HEK293 (cell line): ENCODE measurements at regions not wholly inside any gene's neighbourhood (a gene's known extent, or its start where the extent isn't known, plus 50 kb on each side); places are given as distances from the start of the nearest gene placed in this dataset.

Experiments used
- BCL11A ChIP-seq: fragments of 450-650 bp; formaldehyde crosslinking; IDR thresholded peaks from 2 replicates; pipeline ENCODE4 v1.5.1; 2016; ENCODE audit warnings: low read depth, missing biosample characterization, missing genetic modification characterization
- MEIS1 ChIP-seq: sonication (generic); formaldehyde crosslinking; IDR thresholded peaks from 2 replicates; pipeline ENCODE4 v1.8.1; 2022; ENCODE audit warnings: missing genetic modification reagents, mild to moderate bottlenecking, borderline replicate concordance
- SCRT2 ChIP-seq: fragments of 450-650 bp; formaldehyde crosslinking; IDR thresholded peaks from 2 replicates; pipeline ENCODE4 v1.5.1; 2016; ENCODE audit warnings: missing biosample characterization, missing genetic modification characterization
- SETDB1 ChIP-seq: IDR thresholded peaks from one replicate; pipeline ENCODE4 v1.6.1; 2017; ENCODE audit warnings: mild to moderate bottlenecking, low read length, moderate library complexity, mixed read lengths; ENCODE audit not compliant: insufficient read length
- ZFHX2 ChIP-seq: fragments of 450-650 bp; formaldehyde crosslinking; conservative IDR thresholded peaks from 2 replicates; pipeline ENCODE4 v1.5.1; 2016; ENCODE audit warnings: missing biosample characterization, missing genetic modification characterization
- ZFP41 ChIP-seq: fragments of 450-650 bp; formaldehyde crosslinking; IDR thresholded peaks from 2 replicates; pipeline ENCODE4 v1.5.1; 2016; ENCODE audit warnings: missing biosample characterization, missing genetic modification characterization, borderline replicate concordance
- ZIC2 ChIP-seq: fragments of 450-650 bp; formaldehyde crosslinking; IDR thresholded peaks from 2 replicates; pipeline ENCODE4 v1.5.1; 2016; ENCODE audit warnings: missing biosample characterization, missing genetic modification characterization
- ZNF10 ChIP-seq: fragments of 450-650 bp; formaldehyde crosslinking; IDR thresholded peaks from 2 replicates; pipeline ENCODE4 v1.5.1; 2017; ENCODE audit warnings: missing biosample characterization, missing genetic modification characterization
- ZNF114 ChIP-seq: fragments of 450-650 bp; formaldehyde crosslinking; IDR thresholded peaks from 2 replicates; pipeline ENCODE4 v1.5.0; 2017; ENCODE audit warnings: missing biosample characterization, missing genetic modification characterization
- ZNF202 ChIP-seq: fragments of 450-650 bp; formaldehyde crosslinking; IDR thresholded peaks from 2 replicates; pipeline ENCODE4 v1.5.1; 2016; ENCODE audit warnings: missing biosample characterization, missing genetic modification characterization, borderline replicate concordance
- ZNF24 ChIP-seq: fragments of 450-650 bp; formaldehyde crosslinking; IDR thresholded peaks from 2 replicates; pipeline ENCODE4 v1.5.1; 2016; ENCODE audit warnings: missing biosample characterization, missing genetic modification characterization
- ZNF558 ChIP-seq: fragments of 450-650 bp; formaldehyde crosslinking; IDR thresholded peaks from 2 replicates; pipeline ENCODE4 v1.5.1; 2016; ENCODE audit warnings: missing biosample characterization, missing genetic modification characterization
- ZNF571 ChIP-seq: fragments of 450-650 bp; formaldehyde crosslinking; IDR thresholded peaks from 2 replicates; pipeline ENCODE4 v1.5.0; 2017; ENCODE audit warnings: missing biosample characterization, missing genetic modification characterization
- ZNF596 ChIP-seq: fragments of 450-650 bp; IDR thresholded peaks from 2 replicates; pipeline ENCODE4 v1.5.0; 2018; ENCODE audit warnings: missing biosample characterization, mild to moderate bottlenecking, missing genetic modification characterization, moderate library complexity
- ZNF600 ChIP-seq: fragments of 450-650 bp; formaldehyde crosslinking; IDR thresholded peaks from 2 replicates; pipeline ENCODE4 v1.5.1; 2016; ENCODE audit warnings: missing biosample characterization, missing genetic modification characterization
- ZNF768 ChIP-seq: fragments of 450-650 bp; formaldehyde crosslinking; IDR thresholded peaks from 2 replicates; pipeline ENCODE4 v1.5.1; 2018; ENCODE audit warnings: missing biosample characterization, mild to moderate bottlenecking, missing genetic modification characterization
- ZXDB ChIP-seq: fragments of 450-650 bp; formaldehyde crosslinking; IDR thresholded peaks from 2 replicates; pipeline ENCODE4 v1.5.1; 2016; ENCODE audit warnings: missing biosample characterization, missing genetic modification characterization
- TF ChIP-seq, protein P1 (sequence below): fragments of 450-650 bp; formaldehyde crosslinking; IDR thresholded peaks from 2 replicates; pipeline ENCODE4 v1.5.1; 2017; ENCODE audit warnings: missing biosample characterization, missing genetic modification characterization
- TF ChIP-seq, protein P2 (sequence below): fragments of 450-650 bp; formaldehyde crosslinking; conservative IDR thresholded peaks from 2 replicates; pipeline ENCODE4 v1.5.1; 2016; ENCODE audit warnings: low read depth, missing biosample characterization, missing genetic modification characterization
- TF ChIP-seq, protein P3 (sequence below): fragments of 450-650 bp; formaldehyde crosslinking; IDR thresholded peaks from 2 replicates; pipeline ENCODE4 v1.5.1; 2017; ENCODE audit warnings: missing biosample characterization, missing genetic modification characterization
- TF ChIP-seq, protein P4 (sequence below): fragments of 450-650 bp; formaldehyde crosslinking; IDR thresholded peaks from 2 replicates; pipeline ENCODE4 v1.5.1; 2016; ENCODE audit warnings: missing biosample characterization, missing genetic modification characterization
- TF ChIP-seq, protein P5 (sequence below): fragments of 450-650 bp; formaldehyde crosslinking; IDR thresholded peaks from 2 replicates; pipeline ENCODE4 v1.5.1; 2016; ENCODE audit warnings: missing biosample characterization, missing genetic modification characterization
- TF ChIP-seq, protein P6 (sequence below): fragments of 450-650 bp; formaldehyde crosslinking; optimal IDR thresholded peaks from 2 replicates; pipeline ENCODE3; 2016; ENCODE audit warnings: missing biosample characterization, mild to moderate bottlenecking, missing genetic modification characterization
- TF ChIP-seq, protein P7 (sequence below): fragments of 450-650 bp; IDR thresholded peaks from 2 replicates; pipeline ENCODE4 v1.5.1; 2018; ENCODE audit warnings: missing biosample characterization, mild to moderate bottlenecking, missing genetic modification characterization

DNA sequence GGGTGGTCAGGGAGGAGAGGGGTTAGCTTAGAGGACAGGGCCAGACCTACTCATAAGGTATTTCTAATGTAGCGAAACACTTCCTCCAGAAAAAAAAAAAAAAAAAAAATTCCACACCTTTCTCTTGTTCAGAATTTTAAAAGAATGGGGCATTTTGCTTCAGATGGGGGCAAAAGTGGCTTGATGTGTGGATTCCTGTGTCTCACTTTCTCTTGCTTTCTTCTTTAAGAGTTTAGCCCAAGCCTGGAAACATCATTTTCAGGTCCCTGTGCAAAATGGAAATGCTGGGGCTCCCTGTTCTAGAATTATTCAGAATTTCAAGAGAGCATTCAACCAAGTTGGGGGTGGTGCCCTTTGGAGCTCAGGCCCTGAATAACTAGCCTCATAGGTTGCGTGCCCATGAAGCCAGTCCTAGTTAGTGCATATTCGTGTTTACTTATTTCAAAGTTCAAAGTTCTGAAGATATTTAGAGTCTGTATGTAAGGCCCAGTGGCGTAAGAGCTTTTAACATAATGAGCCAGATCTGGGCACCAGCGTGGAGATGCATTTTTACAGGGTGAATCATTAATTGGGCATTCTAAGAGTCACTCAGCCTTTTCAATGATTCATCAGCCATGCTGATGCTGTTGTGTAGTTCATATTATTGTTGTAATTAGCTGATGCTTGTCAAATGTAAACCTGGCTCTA is 104.5 kb downstream of the RPLP1 start (continued):
- TF ChIP-seq ZXDB (tag by site-specific recombination) (no peak), ZNF571 (tag by site-specific recombination) (no peak), ZNF10 (peak; percentile 16; the same call in 1 of the 2 replicates), SETDB1 (no peak), MEIS1 (CRISPR knock-in tag) (no peak), ZNF114 (no peak), ZIC2 (tag by site-specific recombination) (no peak), BCL11A (tag by site-specific recombination) (peak; percentile 45; the same call in 1 of the 2 replicates), ZNF24 (tag by site-specific recombination) (peak; percentile 77; the same call in 1 of the 2 replicates), ZFHX2 (tag by site-specific recombination) (no peak), SCRT2 (tag by site-specific recombination) (no peak), ZNF596 (no peak), ZNF558 (tag by site-specific recombination) (peak; percentile 54; the same call in 1 of the 2 replicates), ZNF600 (tag by site-specific recombination) (peak; percentile 40), ZNF202 (tag by site-specific recombination) (no peak), ZNF768 (tag by site-specific recombination) (no peak), ZFP41 (tag by site-specific recombination) (no peak)
- TF ChIP-seq, protein P1, sequence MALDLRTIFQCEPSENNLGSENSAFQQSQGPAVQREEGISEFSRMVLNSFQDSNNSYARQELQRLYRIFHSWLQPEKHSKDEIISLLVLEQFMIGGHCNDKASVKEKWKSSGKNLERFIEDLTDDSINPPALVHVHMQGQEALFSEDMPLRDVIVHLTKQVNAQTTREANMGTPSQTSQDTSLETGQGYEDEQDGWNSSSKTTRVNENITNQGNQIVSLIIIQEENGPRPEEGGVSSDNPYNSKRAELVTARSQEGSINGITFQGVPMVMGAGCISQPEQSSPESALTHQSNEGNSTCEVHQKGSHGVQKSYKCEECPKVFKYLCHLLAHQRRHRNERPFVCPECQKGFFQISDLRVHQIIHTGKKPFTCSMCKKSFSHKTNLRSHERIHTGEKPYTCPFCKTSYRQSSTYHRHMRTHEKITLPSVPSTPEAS (tag by site-specific recombination) = no peak
- TF ChIP-seq, protein P2, sequence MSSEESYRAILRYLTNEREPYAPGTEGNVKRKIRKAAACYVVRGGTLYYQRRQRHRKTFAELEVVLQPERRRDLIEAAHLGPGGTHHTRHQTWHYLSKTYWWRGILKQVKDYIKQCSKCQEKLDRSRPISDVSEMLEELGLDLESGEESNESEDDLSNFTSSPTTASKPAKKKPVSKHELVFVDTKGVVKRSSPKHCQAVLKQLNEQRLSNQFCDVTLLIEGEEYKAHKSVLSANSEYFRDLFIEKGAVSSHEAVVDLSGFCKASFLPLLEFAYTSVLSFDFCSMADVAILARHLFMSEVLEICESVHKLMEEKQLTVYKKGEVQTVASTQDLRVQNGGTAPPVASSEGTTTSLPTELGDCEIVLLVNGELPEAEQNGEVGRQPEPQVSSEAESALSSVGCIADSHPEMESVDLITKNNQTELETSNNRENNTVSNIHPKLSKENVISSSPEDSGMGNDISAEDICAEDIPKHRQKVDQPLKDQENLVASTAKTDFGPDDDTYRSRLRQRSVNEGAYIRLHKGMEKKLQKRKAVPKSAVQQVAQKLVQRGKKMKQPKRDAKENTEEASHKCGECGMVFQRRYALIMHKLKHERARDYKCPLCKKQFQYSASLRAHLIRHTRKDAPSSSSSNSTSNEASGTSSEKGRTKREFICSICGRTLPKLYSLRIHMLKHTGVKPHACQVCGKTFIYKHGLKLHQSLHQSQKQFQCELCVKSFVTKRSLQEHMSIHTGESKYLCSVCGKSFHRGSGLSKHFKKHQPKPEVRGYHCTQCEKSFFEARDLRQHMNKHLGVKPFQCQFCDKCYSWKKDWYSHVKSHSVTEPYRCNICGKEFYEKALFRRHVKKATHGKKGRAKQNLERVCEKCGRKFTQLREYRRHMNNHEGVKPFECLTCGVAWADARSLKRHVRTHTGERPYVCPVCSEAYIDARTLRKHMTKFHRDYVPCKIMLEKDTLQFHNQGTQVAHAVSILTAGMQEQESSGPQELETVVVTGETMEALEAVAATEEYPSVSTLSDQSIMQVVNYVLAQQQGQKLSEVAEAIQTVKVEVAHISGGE (tag by site-specific recombination) = no peak
- TF ChIP-seq, protein P3, sequence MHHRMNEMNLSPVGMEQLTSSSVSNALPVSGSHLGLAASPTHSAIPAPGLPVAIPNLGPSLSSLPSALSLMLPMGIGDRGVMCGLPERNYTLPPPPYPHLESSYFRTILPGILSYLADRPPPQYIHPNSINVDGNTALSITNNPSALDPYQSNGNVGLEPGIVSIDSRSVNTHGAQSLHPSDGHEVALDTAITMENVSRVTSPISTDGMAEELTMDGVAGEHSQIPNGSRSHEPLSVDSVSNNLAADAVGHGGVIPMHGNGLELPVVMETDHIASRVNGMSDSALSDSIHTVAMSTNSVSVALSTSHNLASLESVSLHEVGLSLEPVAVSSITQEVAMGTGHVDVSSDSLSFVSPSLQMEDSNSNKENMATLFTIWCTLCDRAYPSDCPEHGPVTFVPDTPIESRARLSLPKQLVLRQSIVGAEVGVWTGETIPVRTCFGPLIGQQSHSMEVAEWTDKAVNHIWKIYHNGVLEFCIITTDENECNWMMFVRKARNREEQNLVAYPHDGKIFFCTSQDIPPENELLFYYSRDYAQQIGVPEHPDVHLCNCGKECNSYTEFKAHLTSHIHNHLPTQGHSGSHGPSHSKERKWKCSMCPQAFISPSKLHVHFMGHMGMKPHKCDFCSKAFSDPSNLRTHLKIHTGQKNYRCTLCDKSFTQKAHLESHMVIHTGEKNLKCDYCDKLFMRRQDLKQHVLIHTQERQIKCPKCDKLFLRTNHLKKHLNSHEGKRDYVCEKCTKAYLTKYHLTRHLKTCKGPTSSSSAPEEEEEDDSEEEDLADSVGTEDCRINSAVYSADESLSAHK (tag by site-specific recombination) = no peak
- TF ChIP-seq, protein P4, sequence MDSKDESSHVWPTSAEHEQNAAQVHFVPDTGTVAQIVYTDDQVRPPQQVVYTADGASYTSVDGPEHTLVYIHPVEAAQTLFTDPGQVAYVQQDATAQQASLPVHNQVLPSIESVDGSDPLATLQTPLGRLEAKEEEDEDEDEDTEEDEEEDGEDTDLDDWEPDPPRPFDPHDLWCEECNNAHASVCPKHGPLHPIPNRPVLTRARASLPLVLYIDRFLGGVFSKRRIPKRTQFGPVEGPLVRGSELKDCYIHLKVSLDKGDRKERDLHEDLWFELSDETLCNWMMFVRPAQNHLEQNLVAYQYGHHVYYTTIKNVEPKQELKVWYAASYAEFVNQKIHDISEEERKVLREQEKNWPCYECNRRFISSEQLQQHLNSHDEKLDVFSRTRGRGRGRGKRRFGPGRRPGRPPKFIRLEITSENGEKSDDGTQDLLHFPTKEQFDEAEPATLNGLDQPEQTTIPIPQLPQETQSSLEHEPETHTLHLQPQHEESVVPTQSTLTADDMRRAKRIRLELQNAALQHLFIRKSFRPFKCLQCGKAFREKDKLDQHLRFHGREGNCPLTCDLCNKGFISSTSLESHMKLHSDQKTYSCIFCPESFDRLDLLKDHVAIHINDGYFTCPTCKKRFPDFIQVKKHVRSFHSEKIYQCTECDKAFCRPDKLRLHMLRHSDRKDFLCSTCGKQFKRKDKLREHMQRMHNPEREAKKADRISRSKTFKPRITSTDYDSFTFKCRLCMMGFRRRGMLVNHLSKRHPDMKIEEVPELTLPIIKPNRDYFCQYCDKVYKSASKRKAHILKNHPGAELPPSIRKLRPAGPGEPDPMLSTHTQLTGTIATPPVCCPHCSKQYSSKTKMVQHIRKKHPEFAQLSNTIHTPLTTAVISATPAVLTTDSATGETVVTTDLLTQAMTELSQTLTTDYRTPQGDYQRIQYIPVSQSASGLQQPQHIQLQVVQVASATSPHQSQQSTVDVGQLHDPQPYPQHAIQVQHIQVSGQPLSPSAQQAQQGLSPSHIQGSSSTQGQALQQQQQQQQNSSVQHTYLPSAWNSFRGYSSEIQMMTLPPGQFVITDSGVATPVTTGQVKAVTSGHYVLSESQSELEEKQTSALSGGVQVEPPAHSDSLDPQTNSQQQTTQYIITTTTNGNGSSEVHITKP (tag by site-specific recombination) = no peak
- TF ChIP-seq, protein P5, sequence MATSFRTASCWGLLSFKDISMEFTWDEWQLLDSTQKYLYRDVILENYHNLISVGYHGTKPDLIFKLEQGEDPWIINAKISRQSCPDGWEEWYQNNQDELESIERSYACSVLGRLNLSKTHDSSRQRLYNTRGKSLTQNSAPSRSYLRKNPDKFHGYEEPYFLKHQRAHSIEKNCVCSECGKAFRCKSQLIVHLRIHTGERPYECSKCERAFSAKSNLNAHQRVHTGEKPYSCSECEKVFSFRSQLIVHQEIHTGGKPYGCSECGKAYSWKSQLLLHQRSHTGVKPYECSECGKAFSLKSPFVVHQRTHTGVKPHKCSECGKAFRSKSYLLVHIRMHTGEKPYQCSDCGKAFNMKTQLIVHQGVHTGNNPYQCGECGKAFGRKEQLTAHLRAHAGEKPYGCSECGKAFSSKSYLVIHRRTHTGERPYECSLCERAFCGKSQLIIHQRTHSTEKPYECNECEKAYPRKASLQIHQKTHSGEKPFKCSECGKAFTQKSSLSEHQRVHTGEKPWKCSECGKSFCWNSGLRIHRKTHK (tag by site-specific recombination) = no peak
- TF ChIP-seq, protein P6, sequence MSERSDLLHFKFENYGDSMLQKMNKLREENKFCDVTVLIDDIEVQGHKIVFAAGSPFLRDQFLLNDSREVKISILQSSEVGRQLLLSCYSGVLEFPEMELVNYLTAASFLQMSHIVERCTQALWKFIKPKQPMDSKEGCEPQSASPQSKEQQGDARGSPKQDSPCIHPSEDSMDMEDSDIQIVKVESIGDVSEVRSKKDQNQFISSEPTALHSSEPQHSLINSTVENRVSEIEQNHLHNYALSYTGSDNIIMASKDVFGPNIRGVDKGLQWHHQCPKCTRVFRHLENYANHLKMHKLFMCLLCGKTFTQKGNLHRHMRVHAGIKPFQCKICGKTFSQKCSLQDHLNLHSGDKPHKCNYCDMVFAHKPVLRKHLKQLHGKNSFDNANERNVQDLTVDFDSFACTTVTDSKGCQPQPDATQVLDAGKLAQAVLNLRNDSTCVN (tag by site-specific recombination) = no peak
- TF ChIP-seq, protein P7, sequence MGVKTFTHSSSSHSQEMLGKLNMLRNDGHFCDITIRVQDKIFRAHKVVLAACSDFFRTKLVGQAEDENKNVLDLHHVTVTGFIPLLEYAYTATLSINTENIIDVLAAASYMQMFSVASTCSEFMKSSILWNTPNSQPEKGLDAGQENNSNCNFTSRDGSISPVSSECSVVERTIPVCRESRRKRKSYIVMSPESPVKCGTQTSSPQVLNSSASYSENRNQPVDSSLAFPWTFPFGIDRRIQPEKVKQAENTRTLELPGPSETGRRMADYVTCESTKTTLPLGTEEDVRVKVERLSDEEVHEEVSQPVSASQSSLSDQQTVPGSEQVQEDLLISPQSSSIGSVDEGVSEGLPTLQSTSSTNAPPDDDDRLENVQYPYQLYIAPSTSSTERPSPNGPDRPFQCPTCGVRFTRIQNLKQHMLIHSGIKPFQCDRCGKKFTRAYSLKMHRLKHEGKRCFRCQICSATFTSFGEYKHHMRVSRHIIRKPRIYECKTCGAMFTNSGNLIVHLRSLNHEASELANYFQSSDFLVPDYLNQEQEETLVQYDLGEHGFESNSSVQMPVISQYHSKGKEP (tag by site-specific recombination) = no peak
